HEK293 (cell line): ENCODE measurements at regions not wholly inside any gene's neighbourhood (a gene's known extent, or its start where the extent isn't known, plus 50 kb on each side); places are given as distances from the start of the nearest gene placed in this dataset.

Experiments used
- BCL6B ChIP-seq: fragments of 450-650 bp; formaldehyde crosslinking; IDR thresholded peaks from 2 replicates; pipeline ENCODE4 v1.5.1; 2017; ENCODE audit warnings: missing biosample characterization, missing genetic modification characterization
- SP2 ChIP-seq: fragments of 450-650 bp; formaldehyde crosslinking; IDR thresholded peaks from 2 replicates; pipeline ENCODE4 v1.5.1; 2016; ENCODE audit warnings: missing biosample characterization, missing genetic modification characterization
- ZNF169 ChIP-seq: fragments of 450-650 bp; formaldehyde crosslinking; IDR thresholded peaks from 2 replicates; pipeline ENCODE4 v1.5.1; 2016; ENCODE audit warnings: missing biosample characterization, missing genetic modification characterization
- ZNF404 ChIP-seq: fragments of 450-650 bp; formaldehyde crosslinking; IDR thresholded peaks from 2 replicates; pipeline ENCODE4 v1.5.1; 2017; ENCODE audit warnings: missing biosample characterization, missing genetic modification characterization
- ZNF777 ChIP-seq: fragments of 450-650 bp; formaldehyde crosslinking; IDR thresholded peaks from 2 replicates; pipeline ENCODE4 v1.5.1; 2017; ENCODE audit warnings: missing biosample characterization, missing genetic modification characterization, borderline replicate concordance
- TF ChIP-seq, protein P1 (sequence below): fragments of 450-650 bp; formaldehyde crosslinking; IDR thresholded peaks from 2 replicates; pipeline ENCODE4 v1.5.1; 2016; ENCODE audit warnings: missing biosample characterization, missing genetic modification characterization

- TF ChIP-seq ZNF169 (tag by site-specific recombination), result no peak
- TF ChIP-seq ZNF404 (tag by site-specific recombination), result no peak
- TF ChIP-seq SP2 (tag by site-specific recombination), result no peak
- TF ChIP-seq ZNF777 (tag by site-specific recombination), result no peak
- TF ChIP-seq, protein P1, sequence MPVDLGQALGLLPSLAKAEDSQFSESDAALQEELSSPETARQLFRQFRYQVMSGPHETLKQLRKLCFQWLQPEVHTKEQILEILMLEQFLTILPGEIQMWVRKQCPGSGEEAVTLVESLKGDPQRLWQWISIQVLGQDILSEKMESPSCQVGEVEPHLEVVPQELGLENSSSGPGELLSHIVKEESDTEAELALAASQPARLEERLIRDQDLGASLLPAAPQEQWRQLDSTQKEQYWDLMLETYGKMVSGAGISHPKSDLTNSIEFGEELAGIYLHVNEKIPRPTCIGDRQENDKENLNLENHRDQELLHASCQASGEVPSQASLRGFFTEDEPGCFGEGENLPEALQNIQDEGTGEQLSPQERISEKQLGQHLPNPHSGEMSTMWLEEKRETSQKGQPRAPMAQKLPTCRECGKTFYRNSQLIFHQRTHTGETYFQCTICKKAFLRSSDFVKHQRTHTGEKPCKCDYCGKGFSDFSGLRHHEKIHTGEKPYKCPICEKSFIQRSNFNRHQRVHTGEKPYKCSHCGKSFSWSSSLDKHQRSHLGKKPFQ (tag by site-specific recombination), result no peak
- no peak for TF ChIP-seq BCL6B (tag by site-specific recombination)
Observed at GRCh38 chr1:191396622-191397021, 761.6 kb upstream of the RGS18 start.
